ENCODE measurements at regions not wholly inside any gene's neighbourhood (a gene's known extent, or its start where the extent isn't known, plus 50 kb on each side); places are given as distances from the start of the nearest gene placed in this dataset.

GRCh38 chr12:84694116-84694515 is 218.5 kb downstream of the SLC6A15 start:
- TF ChIP-seq CTCF (tag by site-specific recombination; IDR thresholded peaks at IDR 0.05) (no peak), ZNF169 (tag by site-specific recombination; IDR thresholded peaks at IDR 0.05) (no peak), ZNF157 (tag by site-specific recombination; IDR thresholded peaks at IDR 0.05) (no peak), ZSCAN5A (tag by site-specific recombination; IDR thresholded peaks at IDR 0.05) (no peak), ZNF140 (tag by site-specific recombination; IDR thresholded peaks at IDR 0.05) (no peak), GLI2 (tag by site-specific recombination; IDR thresholded peaks at IDR 0.05; ENCODE audit: borderline replicate concordance, low read depth) (no peak), ZNF660 (tag by site-specific recombination; IDR thresholded peaks at IDR 0.05) (no peak)
